GM11168 (cell line): ENCODE measurements at regions not wholly inside any gene's neighbourhood (a gene's known extent, or its start where the extent isn't known, plus 50 kb on each side); places are given as distances from the start of the nearest gene placed in this dataset.
"Not testable (repeated sequence)": the region's sequence is repeated elsewhere in the genome, so short reads cannot be mapped to it uniquely, and the experiment has no call there.

Source experiments
- in situ Hi-C: fragments of 300-500 bp; cut with MboI; formaldehyde crosslinking; loops from one replicate; pipeline ENCODE4 v1.12.0; 2022; ENCODE audit warnings: low sequenced_read_pairs; ENCODE audit not compliant: unreplicated experiment

GRCh38 chr12:4194668-4195067, 78.9 kb upstream of the CCND2 start:
- in situ Hi-C loops = no loop called here

- in situ Hi-C loops = no loop called here
Observed at GRCh38 chr12:4193821-4194220, 79.7 kb upstream of the CCND2 start.

DNA sequence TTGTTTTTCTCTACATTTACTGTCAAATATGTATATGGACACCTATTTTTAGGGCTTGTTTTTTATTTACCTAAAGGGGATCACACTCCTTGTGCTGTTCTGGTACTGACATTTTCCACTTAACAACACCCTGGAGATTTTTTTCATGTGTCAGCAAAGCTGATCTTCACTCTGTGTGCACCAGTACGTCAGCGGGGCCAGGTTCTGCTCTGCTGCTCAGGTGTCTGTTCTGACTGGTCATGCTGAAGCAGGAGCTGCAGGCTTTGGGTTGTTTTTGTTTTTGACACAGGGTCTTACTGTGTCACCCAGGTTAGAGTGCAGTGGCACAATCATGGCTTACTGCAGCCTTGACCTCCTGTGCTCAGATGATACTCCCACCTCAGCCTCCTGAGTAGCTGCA, 81.9 kb upstream of the CCND2 start:
- in situ Hi-C loops = no loop called here

GRCh38 chr12:4191149-4191548, 82.4 kb upstream of the CCND2 start:
- in situ Hi-C loops = no loop called here

- in situ Hi-C loops = no loop called here
Observed at GRCh38 chr12:4190366-4191063, 83.0 kb upstream of the CCND2 start.

DNA sequence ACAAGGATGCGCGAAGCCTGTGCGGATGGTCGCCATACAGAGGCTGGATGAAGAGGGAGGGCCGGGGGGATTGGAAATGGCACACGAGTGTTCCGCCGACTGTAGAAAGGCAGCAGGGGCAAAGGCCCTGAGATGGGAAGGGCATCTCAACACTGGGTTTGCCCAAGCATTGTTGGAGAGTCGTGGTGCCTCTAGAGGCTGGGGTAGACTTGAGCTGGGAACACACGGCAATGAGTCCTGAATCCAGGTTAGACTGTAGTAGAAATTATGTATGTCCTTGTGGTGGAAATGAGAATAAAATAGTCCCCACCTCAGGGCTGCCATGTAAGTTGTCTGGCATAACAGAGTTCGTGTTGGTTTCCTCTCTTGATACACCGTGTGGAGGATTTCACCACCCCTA, 83.8 kb upstream of the CCND2 start:
- in situ Hi-C loops = no loop called here

DNA sequence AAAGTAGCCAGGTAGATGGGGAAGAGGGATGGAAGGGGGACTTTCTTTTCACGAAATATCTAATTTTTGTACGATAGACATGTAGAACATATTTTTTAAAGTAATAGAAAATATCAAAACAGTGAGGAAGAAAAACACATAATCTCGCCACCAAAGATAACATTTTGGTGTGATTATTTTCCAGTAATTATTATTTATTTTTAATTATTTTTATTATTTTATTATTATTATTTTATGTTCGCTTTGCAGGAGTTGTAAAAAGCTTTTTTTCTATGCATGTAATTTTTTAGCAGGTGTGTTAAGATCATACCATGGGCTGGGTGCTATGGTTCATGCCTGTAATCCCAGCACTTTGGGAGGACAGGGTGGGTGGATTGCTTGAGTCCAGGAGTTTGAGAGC, 85.6 kb upstream of the CCND2 start:
- in situ Hi-C loops = no loop called here

DNA sequence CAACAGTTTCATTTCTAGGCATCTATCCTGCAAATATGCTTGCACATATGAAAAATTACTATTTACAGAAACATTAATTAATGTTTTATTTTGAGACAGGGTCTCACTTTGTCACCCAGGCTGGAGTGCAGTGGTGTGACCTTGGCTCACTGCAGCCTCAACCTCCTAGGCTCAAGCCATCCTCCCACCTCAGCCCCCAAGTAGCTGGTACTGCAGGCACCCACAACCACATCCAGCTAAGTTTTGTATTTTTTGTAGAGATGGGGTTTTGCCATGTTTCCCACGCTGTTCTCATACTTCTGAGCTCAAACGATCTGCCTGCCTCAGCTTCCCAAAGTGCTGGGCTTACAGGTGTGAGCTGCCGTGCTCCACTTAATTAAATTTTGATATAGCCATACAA, 86.2 kb upstream of the CCND2 start:
- in situ Hi-C loops = not testable (repeated sequence)

GRCh38 chr12:4178424-4179170, 95.0 kb upstream of the CCND2 start:
- in situ Hi-C loops = no loop called here

GRCh38 chr12:4177262-4177661, 96.3 kb upstream of the CCND2 start:
- in situ Hi-C loops = no loop called here

DNA sequence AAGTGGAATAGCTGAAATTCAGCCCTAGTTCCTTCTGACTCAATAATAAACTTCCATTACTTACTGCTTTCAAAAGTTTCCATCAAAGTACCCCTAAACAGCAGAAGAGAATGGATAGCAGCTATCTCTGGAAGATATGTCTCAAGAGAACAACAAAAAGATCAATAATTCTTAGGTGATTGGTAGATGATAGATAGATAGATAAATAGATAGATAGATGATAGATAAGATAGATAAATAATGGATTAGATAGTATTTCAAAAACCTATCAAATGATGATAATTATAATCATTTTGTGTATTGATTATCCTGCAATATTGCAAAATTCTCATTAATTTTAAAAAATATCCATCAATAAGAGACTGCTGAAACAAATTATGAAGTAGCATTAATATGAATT, 97.4 kb upstream of the CCND2 start:
- in situ Hi-C loops = no loop called here

- in situ Hi-C loops = no loop called here
Observed at GRCh38 chr12:4174417-4174816, 99.1 kb upstream of the CCND2 start.

GRCh38 chr12:4172999-4173398, 100.6 kb upstream of the CCND2 start:
- in situ Hi-C loops = no loop called here

- in situ Hi-C loops = no loop called here
Observed at GRCh38 chr12:4171742-4172141, 101.8 kb upstream of the CCND2 start.

GRCh38 chr12:4169959-4170358, 103.6 kb upstream of the CCND2 start:
- in situ Hi-C loops = no loop called here

DNA sequence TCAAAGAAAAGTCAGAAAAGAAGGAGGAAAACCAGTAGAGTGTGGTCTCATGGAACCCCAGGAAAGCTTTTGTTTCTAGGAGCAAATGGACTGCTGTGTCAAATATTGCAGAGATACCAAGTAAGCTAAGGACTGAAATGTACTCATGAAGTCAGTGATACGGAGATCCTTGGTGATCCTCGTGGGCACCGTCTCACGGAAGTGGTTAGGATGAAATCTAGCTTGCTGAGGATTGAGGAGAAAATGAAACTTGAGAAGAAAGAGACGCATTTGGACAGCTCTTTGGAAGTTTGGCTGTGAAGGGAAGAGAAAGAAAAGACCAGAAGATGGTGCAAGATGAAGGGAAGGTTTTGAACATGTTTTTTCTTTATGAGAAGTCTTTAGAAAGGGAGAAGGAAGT, 104.0 kb upstream of the CCND2 start:
- in situ Hi-C loops = no loop called here

DNA sequence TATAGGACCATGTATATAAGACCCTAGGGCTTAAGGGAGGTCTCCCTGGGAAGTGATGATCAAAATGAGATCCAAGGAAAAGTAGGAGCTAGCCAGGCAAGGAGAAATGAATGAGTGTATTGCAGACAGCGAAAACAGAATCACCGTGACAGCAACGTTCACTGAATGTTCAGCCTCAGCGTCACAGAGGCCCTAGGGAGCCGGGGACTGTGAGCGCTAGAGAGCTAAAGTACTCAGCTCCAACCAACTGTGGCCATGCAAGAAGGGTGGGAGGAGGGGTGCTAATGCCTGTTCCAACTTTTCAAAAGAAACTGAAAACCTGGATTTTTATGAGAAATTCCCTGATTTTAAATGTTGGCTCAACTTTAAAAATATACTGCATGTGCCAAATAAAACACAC, 105.5 kb upstream of the CCND2 start:
- in situ Hi-C loops = no loop called here

GRCh38 chr12:4164559-4165558, 108.7 kb upstream of the CCND2 start:
- in situ Hi-C loops = no loop called here

DNA sequence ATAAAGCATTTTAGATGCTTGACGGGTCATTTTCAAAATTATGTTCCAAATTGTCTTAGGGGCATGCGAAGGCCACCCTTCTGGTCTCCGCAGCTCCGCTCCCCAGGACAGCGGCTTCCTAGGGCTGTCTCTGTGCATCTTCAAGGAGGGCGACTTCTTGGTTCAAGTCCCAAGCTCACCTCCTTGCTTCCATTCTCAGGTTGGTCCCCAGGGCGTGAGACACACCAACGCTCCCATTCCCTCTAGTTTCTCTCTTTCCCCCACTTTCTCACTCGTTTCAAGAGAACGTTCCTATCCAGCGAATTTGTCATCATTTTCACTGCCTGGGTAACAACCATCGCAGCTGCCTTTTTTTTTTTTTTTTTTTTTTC, 109.4 kb upstream of the CCND2 start:
- in situ Hi-C loops = no loop called here

DNA sequence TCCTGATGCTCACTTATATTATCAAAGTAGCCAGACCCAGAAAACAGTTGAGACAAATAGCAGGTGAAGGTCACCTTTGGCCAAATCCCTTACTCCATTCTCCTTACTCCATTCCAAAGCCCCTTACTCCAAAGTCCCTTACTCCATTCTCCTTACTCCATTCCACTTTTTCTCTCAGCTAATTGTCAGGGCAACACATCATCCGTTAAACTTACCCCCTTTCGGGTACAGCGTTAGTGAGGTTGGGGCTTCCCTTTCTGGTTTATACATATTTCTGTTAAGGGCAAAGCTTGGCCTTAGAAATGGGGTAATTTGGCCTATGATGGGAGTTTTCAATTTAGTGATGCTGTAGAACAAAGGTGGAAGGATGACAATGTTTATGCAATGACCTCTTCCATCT, 111.8 kb upstream of the CCND2 start:
- in situ Hi-C loops = no loop called here
